ENCODE measurements at regions not wholly inside any gene's neighbourhood (a gene's known extent, or its start where the extent isn't known, plus 50 kb on each side); places are given as distances from the start of the nearest gene placed in this dataset.
"Not testable (repeated sequence)": the region's sequence is repeated elsewhere in the genome, so short reads cannot be mapped to it uniquely, and the experiment has no call there.

DNA sequence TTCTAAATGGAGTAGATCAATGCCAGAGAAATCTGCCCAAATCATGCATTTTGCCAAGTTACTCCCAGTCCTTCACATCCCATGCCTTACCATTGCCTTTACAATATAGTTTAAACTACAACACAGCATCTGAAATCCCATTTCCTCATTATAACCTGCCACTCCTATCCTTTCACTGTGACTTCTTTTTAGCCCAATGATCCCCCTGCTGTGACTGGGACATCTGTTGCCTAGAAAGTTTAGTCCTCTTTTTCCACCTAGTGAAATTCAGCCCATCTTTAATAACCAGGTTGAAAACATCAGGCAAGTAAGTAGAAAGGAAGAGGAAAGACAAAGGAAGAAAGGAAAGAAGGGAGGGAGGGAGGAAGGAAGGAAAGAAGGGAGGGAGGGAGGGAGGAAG is 627.9 kb upstream of the ZNF385D start:
- TF ChIP-seq ISL1 (CRISPR knock-in tag; IDR thresholded peaks at IDR 0.05) (no peak), OSR1 (CRISPR knock-in tag; IDR thresholded peaks at IDR 0.05) (no peak), PPARA (CRISPR knock-in tag; IDR thresholded peaks at IDR 0.05; ENCODE audit: borderline replicate concordance) (no peak), RARB (CRISPR knock-in tag; IDR thresholded peaks at IDR 0.05) (no peak), SNAI2 (CRISPR knock-in tag; IDR thresholded peaks at IDR 0.05) (no peak), ZNF565 (CRISPR knock-in tag; conservative IDR thresholded peaks at IDR 0.05; ENCODE audit: low read depth) (no peak), ZNF70 (CRISPR knock-in tag; IDR thresholded peaks at IDR 0.05) (no peak), TCF4 (CRISPR knock-in tag; IDR thresholded peaks at IDR 0.05; ENCODE audit: borderline replicate concordance) (no peak), ZFP30 (CRISPR knock-in tag; IDR thresholded peaks at IDR 0.05) (no peak), ARNTL (CRISPR knock-in tag; IDR thresholded peaks at IDR 0.05; ENCODE audit: borderline replicate concordance, low read depth) (no peak), CSDC2 (CRISPR knock-in tag; IDR thresholded peaks at IDR 0.05) (no peak), ESRRG (CRISPR knock-in tag; IDR thresholded peaks at IDR 0.05) (no peak), ZC3H10 (CRISPR knock-in tag; IDR thresholded peaks at IDR 0.05) (no peak), GLIS3 (CRISPR knock-in tag; IDR thresholded peaks at IDR 0.05) (no peak), BACH2 (CRISPR knock-in tag; IDR thresholded peaks at IDR 0.05; ENCODE audit: borderline replicate concordance) (no peak)
- TF ChIP-seq, protein P1, sequence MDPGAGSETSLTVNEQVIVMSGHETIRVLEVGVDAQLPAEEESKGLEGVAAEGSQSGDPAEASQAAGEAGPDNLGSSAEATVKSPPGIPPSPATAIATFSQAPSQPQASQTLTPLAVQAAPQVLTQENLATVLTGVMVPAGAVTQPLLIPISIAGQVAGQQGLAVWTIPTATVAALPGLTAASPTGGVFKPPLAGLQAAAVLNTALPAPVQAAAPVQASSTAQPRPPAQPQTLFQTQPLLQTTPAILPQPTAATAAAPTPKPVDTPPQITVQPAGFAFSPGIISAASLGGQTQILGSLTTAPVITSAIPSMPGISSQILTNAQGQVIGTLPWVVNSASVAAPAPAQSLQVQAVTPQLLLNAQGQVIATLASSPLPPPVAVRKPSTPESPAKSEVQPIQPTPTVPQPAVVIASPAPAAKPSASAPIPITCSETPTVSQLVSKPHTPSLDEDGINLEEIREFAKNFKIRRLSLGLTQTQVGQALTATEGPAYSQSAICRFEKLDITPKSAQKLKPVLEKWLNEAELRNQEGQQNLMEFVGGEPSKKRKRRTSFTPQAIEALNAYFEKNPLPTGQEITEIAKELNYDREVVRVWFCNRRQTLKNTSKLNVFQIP (CRISPR knock-in tag; IDR thresholded peaks at IDR 0.05; ENCODE audit: borderline replicate concordance, low read depth), result no peak
- TF ChIP-seq, protein P2, sequence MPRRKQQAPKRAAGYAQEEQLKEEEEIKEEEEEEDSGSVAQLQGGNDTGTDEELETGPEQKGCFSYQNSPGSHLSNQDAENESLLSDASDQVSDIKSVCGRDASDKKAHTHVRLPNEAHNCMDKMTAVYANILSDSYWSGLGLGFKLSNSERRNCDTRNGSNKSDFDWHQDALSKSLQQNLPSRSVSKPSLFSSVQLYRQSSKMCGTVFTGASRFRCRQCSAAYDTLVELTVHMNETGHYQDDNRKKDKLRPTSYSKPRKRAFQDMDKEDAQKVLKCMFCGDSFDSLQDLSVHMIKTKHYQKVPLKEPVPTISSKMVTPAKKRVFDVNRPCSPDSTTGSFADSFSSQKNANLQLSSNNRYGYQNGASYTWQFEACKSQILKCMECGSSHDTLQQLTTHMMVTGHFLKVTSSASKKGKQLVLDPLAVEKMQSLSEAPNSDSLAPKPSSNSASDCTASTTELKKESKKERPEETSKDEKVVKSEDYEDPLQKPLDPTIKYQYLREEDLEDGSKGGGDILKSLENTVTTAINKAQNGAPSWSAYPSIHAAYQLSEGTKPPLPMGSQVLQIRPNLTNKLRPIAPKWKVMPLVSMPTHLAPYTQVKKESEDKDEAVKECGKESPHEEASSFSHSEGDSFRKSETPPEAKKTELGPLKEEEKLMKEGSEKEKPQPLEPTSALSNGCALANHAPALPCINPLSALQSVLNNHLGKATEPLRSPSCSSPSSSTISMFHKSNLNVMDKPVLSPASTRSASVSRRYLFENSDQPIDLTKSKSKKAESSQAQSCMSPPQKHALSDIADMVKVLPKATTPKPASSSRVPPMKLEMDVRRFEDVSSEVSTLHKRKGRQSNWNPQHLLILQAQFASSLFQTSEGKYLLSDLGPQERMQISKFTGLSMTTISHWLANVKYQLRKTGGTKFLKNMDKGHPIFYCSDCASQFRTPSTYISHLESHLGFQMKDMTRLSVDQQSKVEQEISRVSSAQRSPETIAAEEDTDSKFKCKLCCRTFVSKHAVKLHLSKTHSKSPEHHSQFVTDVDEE (CRISPR knock-in tag; IDR thresholded peaks at IDR 0.05), result no peak
- TF ChIP-seq, protein P3, sequence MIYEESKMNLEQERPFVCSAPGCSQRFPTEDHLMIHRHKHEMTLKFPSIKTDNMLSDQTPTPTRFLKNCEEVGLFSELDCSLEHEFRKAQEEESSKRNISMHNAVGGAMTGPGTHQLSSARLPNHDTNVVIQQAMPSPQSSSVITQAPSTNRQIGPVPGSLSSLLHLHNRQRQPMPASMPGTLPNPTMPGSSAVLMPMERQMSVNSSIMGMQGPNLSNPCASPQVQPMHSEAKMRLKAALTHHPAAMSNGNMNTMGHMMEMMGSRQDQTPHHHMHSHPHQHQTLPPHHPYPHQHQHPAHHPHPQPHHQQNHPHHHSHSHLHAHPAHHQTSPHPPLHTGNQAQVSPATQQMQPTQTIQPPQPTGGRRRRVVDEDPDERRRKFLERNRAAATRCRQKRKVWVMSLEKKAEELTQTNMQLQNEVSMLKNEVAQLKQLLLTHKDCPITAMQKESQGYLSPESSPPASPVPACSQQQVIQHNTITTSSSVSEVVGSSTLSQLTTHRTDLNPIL (CRISPR knock-in tag; IDR thresholded peaks at IDR 0.05; ENCODE audit: low read depth), result no peak
- ATAC-seq, result no peak

DNA sequence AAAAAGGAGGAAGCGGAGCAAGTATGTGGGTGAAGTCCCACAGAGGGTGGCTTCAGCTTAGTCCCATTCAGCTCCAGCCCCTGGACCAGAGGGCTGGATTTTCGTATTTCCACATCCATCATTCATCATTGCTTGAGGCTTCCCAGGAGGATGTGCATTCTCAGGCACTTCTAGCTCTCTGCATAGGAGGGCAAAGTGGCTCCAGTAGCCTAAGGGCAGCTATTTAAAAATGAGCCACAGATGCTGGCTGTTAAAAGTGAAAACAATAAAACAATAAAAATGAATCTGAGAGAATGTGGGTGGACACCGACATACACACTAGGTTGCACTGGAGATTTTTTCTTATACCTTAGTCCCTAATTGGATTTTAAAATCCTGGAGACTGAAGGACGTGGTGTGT is 629.2 kb upstream of the ZNF385D start:
- TF ChIP-seq ZNF8 (CRISPR knock-in tag; IDR thresholded peaks at IDR 0.05) (no peak), ZFP30 (CRISPR knock-in tag; IDR thresholded peaks at IDR 0.05) (no peak), ZC3H10 (CRISPR knock-in tag; IDR thresholded peaks at IDR 0.05) (no peak), ARNTL (CRISPR knock-in tag; IDR thresholded peaks at IDR 0.05; ENCODE audit: borderline replicate concordance, low read depth) (no peak), RARB (CRISPR knock-in tag; IDR thresholded peaks at IDR 0.05) (no peak), BACH2 (CRISPR knock-in tag; IDR thresholded peaks at IDR 0.05; ENCODE audit: borderline replicate concordance) (no peak), ISL1 (CRISPR knock-in tag; IDR thresholded peaks at IDR 0.05) (no peak), ZNF565 (CRISPR knock-in tag; conservative IDR thresholded peaks at IDR 0.05; ENCODE audit: low read depth) (no peak), PPARA (CRISPR knock-in tag; IDR thresholded peaks at IDR 0.05; ENCODE audit: borderline replicate concordance) (no peak), TCF4 (CRISPR knock-in tag; IDR thresholded peaks at IDR 0.05; ENCODE audit: borderline replicate concordance) (no peak), OSR1 (CRISPR knock-in tag; IDR thresholded peaks at IDR 0.05) (no peak), SNAI2 (CRISPR knock-in tag; IDR thresholded peaks at IDR 0.05) (no peak), CSDC2 (CRISPR knock-in tag; IDR thresholded peaks at IDR 0.05) (no peak), ZFP3 (CRISPR knock-in tag; IDR thresholded peaks at IDR 0.05) (no peak), GLIS3 (CRISPR knock-in tag; IDR thresholded peaks at IDR 0.05) (no peak)
- TF ChIP-seq, protein P4, sequence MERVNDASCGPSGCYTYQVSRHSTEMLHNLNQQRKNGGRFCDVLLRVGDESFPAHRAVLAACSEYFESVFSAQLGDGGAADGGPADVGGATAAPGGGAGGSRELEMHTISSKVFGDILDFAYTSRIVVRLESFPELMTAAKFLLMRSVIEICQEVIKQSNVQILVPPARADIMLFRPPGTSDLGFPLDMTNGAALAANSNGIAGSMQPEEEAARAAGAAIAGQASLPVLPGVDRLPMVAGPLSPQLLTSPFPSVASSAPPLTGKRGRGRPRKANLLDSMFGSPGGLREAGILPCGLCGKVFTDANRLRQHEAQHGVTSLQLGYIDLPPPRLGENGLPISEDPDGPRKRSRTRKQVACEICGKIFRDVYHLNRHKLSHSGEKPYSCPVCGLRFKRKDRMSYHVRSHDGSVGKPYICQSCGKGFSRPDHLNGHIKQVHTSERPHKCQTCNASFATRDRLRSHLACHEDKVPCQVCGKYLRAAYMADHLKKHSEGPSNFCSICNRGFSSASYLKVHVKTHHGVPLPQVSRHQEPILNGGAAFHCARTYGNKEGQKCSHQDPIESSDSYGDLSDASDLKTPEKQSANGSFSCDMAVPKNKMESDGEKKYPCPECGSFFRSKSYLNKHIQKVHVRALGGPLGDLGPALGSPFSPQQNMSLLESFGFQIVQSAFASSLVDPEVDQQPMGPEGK (CRISPR knock-in tag; IDR thresholded peaks at IDR 0.05; ENCODE audit: borderline replicate concordance), result no peak
- TF ChIP-seq, protein P3 (CRISPR knock-in tag; IDR thresholded peaks at IDR 0.05; ENCODE audit: low read depth), result no peak
- TF ChIP-seq, protein P1 (CRISPR knock-in tag; IDR thresholded peaks at IDR 0.05; ENCODE audit: borderline replicate concordance, low read depth), result no peak

DNA sequence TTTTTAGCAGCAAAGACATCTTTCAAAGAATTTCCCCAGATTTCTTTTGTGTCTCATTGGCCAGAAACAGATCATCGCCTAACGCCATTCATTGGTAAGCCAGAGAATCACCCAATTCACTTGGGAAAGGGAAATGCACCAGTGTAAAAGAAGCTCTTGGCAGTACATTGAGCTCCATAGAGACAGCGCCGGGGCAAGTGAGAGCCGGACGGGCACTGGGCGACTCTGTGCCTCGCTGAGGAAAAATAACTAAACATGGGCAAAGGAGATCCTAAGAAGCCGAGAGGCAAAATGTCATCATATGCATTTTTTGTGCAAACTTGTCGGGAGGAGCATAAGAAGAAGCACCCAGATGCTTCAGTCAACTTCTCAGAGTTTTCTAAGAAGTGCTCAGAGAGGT is 630.6 kb upstream of the ZNF385D start:
- ATAC-seq, result not testable (repeated sequence)

More for the DNA sequence above, 629.2 kb upstream of the ZNF385D start:
- ATAC-seq, result no peak

All from SK-N-SH treated with all-trans-retinoic acid at 6 μM for 48 hours (cell line).